ENCODE measurements at regions not wholly inside any gene's neighbourhood (a gene's known extent, or its start where the extent isn't known, plus 50 kb on each side); places are given as distances from the start of the nearest gene placed in this dataset.

DNA sequence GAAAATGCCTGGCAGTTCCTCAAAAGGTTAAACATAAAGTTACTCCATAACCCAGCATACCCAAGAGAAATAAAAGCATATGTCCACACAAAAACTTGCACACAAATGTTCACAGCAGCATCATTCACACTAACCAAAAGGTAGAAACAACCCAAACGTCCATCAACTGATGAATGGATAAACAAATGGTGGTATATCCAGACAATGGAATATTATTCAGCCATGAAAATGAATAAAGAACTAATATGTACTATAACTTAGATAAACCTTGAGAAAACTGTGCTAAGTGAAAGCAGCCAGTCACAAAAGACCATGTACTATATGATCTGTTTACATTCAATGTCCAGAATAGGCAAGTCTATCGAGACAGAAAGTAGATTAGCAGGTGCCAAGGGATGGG, 60.4 kb downstream of the CAMK2N1 start:
- TF ChIP-seq, protein P1, sequence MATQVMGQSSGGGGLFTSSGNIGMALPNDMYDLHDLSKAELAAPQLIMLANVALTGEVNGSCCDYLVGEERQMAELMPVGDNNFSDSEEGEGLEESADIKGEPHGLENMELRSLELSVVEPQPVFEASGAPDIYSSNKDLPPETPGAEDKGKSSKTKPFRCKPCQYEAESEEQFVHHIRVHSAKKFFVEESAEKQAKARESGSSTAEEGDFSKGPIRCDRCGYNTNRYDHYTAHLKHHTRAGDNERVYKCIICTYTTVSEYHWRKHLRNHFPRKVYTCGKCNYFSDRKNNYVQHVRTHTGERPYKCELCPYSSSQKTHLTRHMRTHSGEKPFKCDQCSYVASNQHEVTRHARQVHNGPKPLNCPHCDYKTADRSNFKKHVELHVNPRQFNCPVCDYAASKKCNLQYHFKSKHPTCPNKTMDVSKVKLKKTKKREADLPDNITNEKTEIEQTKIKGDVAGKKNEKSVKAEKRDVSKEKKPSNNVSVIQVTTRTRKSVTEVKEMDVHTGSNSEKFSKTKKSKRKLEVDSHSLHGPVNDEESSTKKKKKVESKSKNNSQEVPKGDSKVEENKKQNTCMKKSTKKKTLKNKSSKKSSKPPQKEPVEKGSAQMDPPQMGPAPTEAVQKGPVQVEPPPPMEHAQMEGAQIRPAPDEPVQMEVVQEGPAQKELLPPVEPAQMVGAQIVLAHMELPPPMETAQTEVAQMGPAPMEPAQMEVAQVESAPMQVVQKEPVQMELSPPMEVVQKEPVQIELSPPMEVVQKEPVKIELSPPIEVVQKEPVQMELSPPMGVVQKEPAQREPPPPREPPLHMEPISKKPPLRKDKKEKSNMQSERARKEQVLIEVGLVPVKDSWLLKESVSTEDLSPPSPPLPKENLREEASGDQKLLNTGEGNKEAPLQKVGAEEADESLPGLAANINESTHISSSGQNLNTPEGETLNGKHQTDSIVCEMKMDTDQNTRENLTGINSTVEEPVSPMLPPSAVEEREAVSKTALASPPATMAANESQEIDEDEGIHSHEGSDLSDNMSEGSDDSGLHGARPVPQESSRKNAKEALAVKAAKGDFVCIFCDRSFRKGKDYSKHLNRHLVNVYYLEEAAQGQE (IDR thresholded peaks at IDR 0.05; ENCODE audit: low read depth) = no peak
- TF ChIP-seq, protein P2, sequence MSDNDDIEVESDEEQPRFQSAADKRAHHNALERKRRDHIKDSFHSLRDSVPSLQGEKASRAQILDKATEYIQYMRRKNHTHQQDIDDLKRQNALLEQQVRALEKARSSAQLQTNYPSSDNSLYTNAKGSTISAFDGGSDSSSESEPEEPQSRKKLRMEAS (IDR thresholded peaks at IDR 0.05) = no peak
- TF ChIP-seq EP300 (IDR thresholded peaks at IDR 0.05; ENCODE audit: borderline replicate concordance) = no peak

All from Ishikawa (cell line).